K562 (cell line): ENCODE measurements at regions not wholly inside any gene's neighbourhood (a gene's known extent, or its start where the extent isn't known, plus 50 kb on each side); places are given as distances from the start of the nearest gene placed in this dataset.

ENCODE experiments used
- ATAC-seq: fragments of 200-7000 bp; cut with Tn5 transposase; 3 replicates; pipeline ENCODE4 v1.9.1; 2020; ENCODE audit warnings: moderate library complexity
- BruUV-seq: library from RNA; stranded (reverse); fragments of 400-500 nt; replicated peaks from 2 replicates; lab custom pipeline; 2021; lab: Mats Ljungman, UMichigan
- CTCF ChIA-PET: fragments of 300-600 bp; formaldehyde crosslinking; extraction: SDS; loops from one replicate; lab custom pipeline; 2021; ENCODE audit warnings: low intra/inter-chr PET ratio; lab: Yijun Ruan, JAX
- POLR2A ChIA-PET: fragments of 300-600, 350-650 bp; sonication (Branson Sonifier 250); formaldehyde crosslinking; extraction: SDS; loops from one replicate; lab custom pipeline; 2021; ENCODE audit warnings: antibody characterized with exemption, inconsistent platforms; lab: Yijun Ruan, JAX
- DNase-seq, 4 experiments: peaks; one replicate each; pipeline versions ENCODE4 v3.0.0 to v3.0.0-alpha.2; 2011 to 2018; ENCODE audit warnings: low spot score in 3 of 4, mixed read lengths in 3 of 4; ENCODE audit errors: extremely low read depth in 1 of 4
- FAIRE-seq: peaks from 2 replicates; lab custom pipeline; 2011; peaks lifted over from hg19 to GRCh38; lab: Jason Lieb, UNC
- H2AFZ ChIP-seq: 2 replicates; pipeline ENCODE4 v1.6.0; 2011; ENCODE audit warnings: low read depth, low read length, control low read depth, inconsistent platforms
- H3K27ac ChIP-seq: fragments of 200-600 bp; 3 replicates; pipeline ENCODE4 v1.8.0; 2011; ENCODE audit warnings: low read depth, mild to moderate bottlenecking, control low read depth, inconsistent platforms, low read length, moderate library complexity, mixed read lengths; ENCODE audit errors: extremely low read depth
- H3K27me3 ChIP-seq, 2 experiments: fragments of 300-600 bp in 1 of 2; 2 replicates in 1 of 2; 3 replicates in 1 of 2; pipeline versions ENCODE4 v1.6.0 to v1.8.0; 2011; ENCODE audit warnings: inconsistent platforms in 2 of 2, low read length in 2 of 2, mild to moderate bottlenecking in 1 of 2, mixed read lengths in 1 of 2, moderate library complexity in 1 of 2; ENCODE audit not compliant: control insufficient read depth in 2 of 2, insufficient read depth in 2 of 2
- H3K36me3 ChIP-seq: fragments of 300-600 bp; 3 replicates; pipeline ENCODE4 v1.8.0; 2011; ENCODE audit warnings: mild to moderate bottlenecking, low read length, inconsistent platforms; ENCODE audit not compliant: control insufficient read depth, insufficient read depth
- H3K4me1 ChIP-seq, 2 experiments: fragments of 200-600 bp in 1 of 2; replicated peaks in 1 of 2; 2 replicates in 1 of 2; 3 replicates in 1 of 2; pipeline versions ENCODE4 v1.5.1 to v1.8.0; 2011; ENCODE audit warnings: inconsistent platforms in 2 of 2, low read length in 2 of 2, mild to moderate bottlenecking in 1 of 2, mixed read lengths in 1 of 2, moderate library complexity in 1 of 2; ENCODE audit not compliant: control insufficient read depth in 2 of 2, insufficient read depth in 2 of 2
- H3K4me2 ChIP-seq: 2 replicates; pipeline ENCODE4 v1.6.1; 2011; ENCODE audit warnings: low read length, control low read depth, inconsistent platforms, mixed read lengths; ENCODE audit not compliant: insufficient read depth
- H3K4me3 ChIP-seq: fragments of 200-600 bp; sonication (generic), shearing (Covaris generic); 2 replicates; pipeline ENCODE4 v1.5.1; 2016; ENCODE audit warnings: control low read depth, inconsistent platforms
- H3K79me2 ChIP-seq: fragments of 200-600 bp; 3 replicates; pipeline ENCODE4 v1.8.0; 2011; ENCODE audit warnings: low read length, inconsistent platforms; ENCODE audit not compliant: control insufficient read depth, insufficient read depth
- H3K9ac ChIP-seq, 2 experiments: 2 replicates each; pipeline versions ENCODE4 v1.6.0 to v1.6.1; 2011; ENCODE audit warnings: low read depth in 2 of 2, low read length in 2 of 2, control low read depth in 1 of 2, inconsistent platforms in 1 of 2, mild to moderate bottlenecking in 1 of 2, mixed read lengths in 1 of 2; ENCODE audit not compliant: insufficient read depth in 1 of 2
- H3K9me1 ChIP-seq: one replicate; pipeline ENCODE4 v1.6.0; 2011; ENCODE audit warnings: inconsistent platforms, mild to moderate bottlenecking, low read length, moderate library complexity; ENCODE audit not compliant: control insufficient read depth, insufficient read depth
- H3K9me3 ChIP-seq: replicated peaks from 2 replicates; pipeline ENCODE4 v1.5.1; 2011; ENCODE audit warnings: low read depth, low read length, inconsistent platforms; ENCODE audit not compliant: control insufficient read depth, insufficient read depth
- H4K20me1 ChIP-seq: replicated peaks from 2 replicates; pipeline ENCODE4 v1.6.1; 2011; ENCODE audit warnings: low read length, inconsistent platforms, mixed read lengths; ENCODE audit not compliant: control insufficient read depth, insufficient read depth
- ATF4 ChIP-seq: fragments of 450-650 bp; formaldehyde crosslinking; IDR thresholded peaks from 2 replicates; pipeline ENCODE4 v1.4.0; 2022; ENCODE audit warnings: mild to moderate bottlenecking, moderate library complexity
- ETS2 ChIP-seq: IDR thresholded peaks from 2 replicates; pipeline ENCODE4 v1.6.1; 2016; ENCODE audit warnings: borderline replicate concordance, missing genetic modification characterization, mild to moderate bottlenecking, moderate library complexity, missing compliant biosample characterization; ENCODE audit not compliant: poor library complexity, severe bottlenecking
- ETV6 ChIP-seq, 3 experiments: fragments of 150-350 bp in 1 of 3; sonication (generic) in 1 of 3; formaldehyde crosslinking in 1 of 3; IDR thresholded peaks; 2 replicates each; pipeline versions ENCODE4 v1.6.1 to v1.8.0; 2014 to 2022; ENCODE audit warnings: borderline replicate concordance in 2 of 3, low read depth in 2 of 3, antibody characterized with exemption in 1 of 3, low read length in 1 of 3, mild to moderate bottlenecking in 1 of 3, missing genetic modification reagents in 1 of 3
- GTF2F1 ChIP-seq: IDR thresholded peaks from 2 replicates; pipeline ENCODE4 v1.6.1; 2011; ENCODE audit warnings: low read depth, low read length, improper control_type of control experiment
- NCOA4 ChIP-seq: fragments of 450-650 bp; IDR thresholded peaks from 2 replicates; pipeline ENCODE4 v1.6.1; 2018; ENCODE audit warnings: mild to moderate bottlenecking; ENCODE audit not compliant: partially characterized antibody
- NR2C2 ChIP-seq, 2 experiments: fragments of 200-800 bp in 1 of 2; sonication (Bioruptor generic) in 1 of 2; sonication (generic) in 1 of 2; formaldehyde crosslinking in 1 of 2; IDR thresholded peaks; 2 replicates each; pipeline versions ENCODE4 v1.6.1 to v1.8.0; 2016 to 2022; ENCODE audit warnings: mild to moderate bottlenecking in 1 of 2, missing compliant biosample characterization in 1 of 2, missing genetic modification characterization in 1 of 2, missing genetic modification reagents in 1 of 2
- SMARCA5 ChIP-seq: fragments of 450-650 bp; IDR thresholded peaks from 2 replicates; pipeline ENCODE4 v1.6.1; 2016
- USF1 ChIP-seq: sonication (generic); formaldehyde crosslinking; IDR thresholded peaks from 2 replicates; pipeline ENCODE4 v1.9.0; 2022; ENCODE audit warnings: mild to moderate bottlenecking, missing genetic modification reagents
- XRCC3 ChIP-seq: fragments of 450-650 bp; IDR thresholded peaks from 2 replicates; pipeline ENCODE4 v1.6.1; 2017; ENCODE audit warnings: mild to moderate bottlenecking, moderate library complexity
- ZBTB11 ChIP-seq, 3 experiments: fragments of 200-800 bp in 1 of 3; fragments of 250-450 bp in 1 of 3; fragments of 450-650 bp in 1 of 3; sonication (Bioruptor Pico) in 1 of 3; sonication (Bioruptor generic) in 1 of 3; formaldehyde crosslinking in 1 of 3; IDR thresholded peaks; 2 replicates each; pipeline versions ENCODE4 v1.6.1 to v1.8.0; 2016 to 2022; ENCODE audit warnings: mild to moderate bottlenecking in 2 of 3, missing genetic modification characterization in 2 of 3, missing compliant biosample characterization in 1 of 3, moderate library complexity in 1 of 3
- ZNF124 ChIP-seq: sonication (generic); formaldehyde crosslinking; IDR thresholded peaks from 2 replicates; pipeline ENCODE4 v1.8.1; 2022; ENCODE audit warnings: missing genetic modification reagents
- ZNF217 ChIP-seq: sonication (generic); formaldehyde crosslinking; IDR thresholded peaks from 2 replicates; pipeline ENCODE4 v1.8.0; 2022; ENCODE audit warnings: mild to moderate bottlenecking, missing genetic modification reagents
- ZNF398 ChIP-seq: fragments of 250-450 bp; sonication (Bioruptor Pico); IDR thresholded peaks from 2 replicates; pipeline ENCODE4 v1.8.0; 2021; ENCODE audit warnings: moderate library complexity, mild to moderate bottlenecking, inconsistent platforms
- ZNF589 ChIP-seq: fragments of 200-800 bp; sonication (Bioruptor generic); IDR thresholded peaks from 2 replicates; pipeline ENCODE4 v1.6.1; 2016; ENCODE audit warnings: low read depth, missing genetic modification characterization, missing compliant biosample characterization
- in situ Hi-C: fragments of 300-500 bp; cut with MboI; formaldehyde crosslinking; loops from 4 replicates; pipeline ENCODE4 v1.15.0; 2018; ENCODE audit warnings: inconsistent platforms, mixed read lengths
- intact Hi-C: fragments of 100-400 bp; cut with micrococcal nuclease; formaldehyde crosslinking; loops from 2 replicates; pipeline ENCODE4 v1.14.2; 2022

- no peak for DNase-seq
- intact Hi-C loops: loop anchor here (5.0 kb wide), 1 partner anchor 164 kb away; no protein-coding TSS in a partner anchor
- in situ Hi-C loops: no loop called here
- no peaks in the 10 kb centered on the region for H3K9me1 ChIP-seq
- H3K4me1 ChIP-seq: no peaks in the 10 kb centered on the region; a peak in 1 of 5 replicates
- H3K4me3 ChIP-seq: no peak overlapping the region
- no peaks in the 10 kb centered on the region for H3K9me3 ChIP-seq
- no peak for ATAC-seq
- POLR2A ChIA-PET: no interaction called here
- H4K20me1 ChIP-seq: no peaks in the 10 kb centered on the region
- BruUV-seq: no TSS peak
- no peak overlapping the region for H3K27ac ChIP-seq
- no peak overlapping the region for H3K9ac ChIP-seq
- H3K79me2 ChIP-seq: no peaks in the 10 kb centered on the region
- no peak overlapping the region for H3K4me2 ChIP-seq
- H2AFZ ChIP-seq: no peak overlapping the region
- H3K27me3 ChIP-seq: no peaks in the 10 kb centered on the region
- no peak for FAIRE-seq
- CTCF ChIA-PET: no interaction called here
- no peaks in the 10 kb centered on the region for H3K36me3 ChIP-seq
- TF ChIP-seq ZNF217: no peak
- TF ChIP-seq ETV6 (IDR thresholded peaks at IDR 0.05; ENCODE audit: borderline replicate concordance in 1 of 2, low read depth in 2 of 2, low read length in 1 of 2): no peak
- no peak for TF ChIP-seq ETV6 (CRISPR knock-in tag; IDR thresholded peaks at IDR 0.05; ENCODE audit: borderline replicate concordance)
- TF ChIP-seq ETS2 (tag): no peak
- TF ChIP-seq ATF4 (CRISPR knock-in tag): no peak
- TF ChIP-seq ZBTB11 (CRISPR knock-in tag; IDR thresholded peaks at IDR 0.05): no peak
- no peak for TF ChIP-seq ZNF124 (CRISPR knock-in tag)
- no peak for TF ChIP-seq XRCC3
- no peak for TF ChIP-seq ZNF398 (CRISPR knock-in tag)
- no peak for TF ChIP-seq GTF2F1
- no peak for TF ChIP-seq USF1 (CRISPR knock-in tag)
- no peak for TF ChIP-seq SMARCA5
- no peak for TF ChIP-seq ZNF589
- no peak for TF ChIP-seq NR2C2 (CRISPR knock-in tag; IDR thresholded peaks at IDR 0.05)
- TF ChIP-seq NR2C2 (tag; IDR thresholded peaks at IDR 0.05): no peak
- no peak for TF ChIP-seq NCOA4
Observed at GRCh38 chr4:177546745-177547144, 104.5 kb upstream of the AGA start.
